H9 (cell line): ENCODE measurements at regions not wholly inside any gene's neighbourhood (a gene's known extent, or its start where the extent isn't known, plus 50 kb on each side); places are given as distances from the start of the nearest gene placed in this dataset.
A peak's percentile ranks its signal among the peaks of the same experiment; 100 is the strongest.

Source experiments
- DNase-seq: peaks from one replicate; pipeline ENCODE4 v3.0.0-alpha.2; 2017
- H2AFZ ChIP-seq: one replicate; pipeline ENCODE4 v1.6.1; 2013; ENCODE audit warnings: mild to moderate bottlenecking, low read length, control low read depth, moderate library complexity
- H2AK5ac ChIP-seq: 2 replicates; pipeline ENCODE4 v1.6.1; 2013; ENCODE audit warnings: low read length, control low read depth, mixed read lengths; ENCODE audit not compliant: insufficient read length
- H2BK120ac ChIP-seq: one replicate; pipeline ENCODE4 v1.6.1; 2013; ENCODE audit warnings: low read depth, mild to moderate bottlenecking, low read length, control low read depth, inconsistent platforms; ENCODE audit not compliant: poor library complexity, severe bottlenecking
- H2BK12ac ChIP-seq: 2 replicates; pipeline ENCODE4 v1.6.1; 2013; ENCODE audit warnings: low read length, control low read depth, mixed read lengths, low read depth; ENCODE audit not compliant: insufficient read length
- H2BK15ac ChIP-seq: 2 replicates; pipeline ENCODE4 v1.6.1; 2013; ENCODE audit warnings: low read depth, low read length, control low read depth
- H2BK20ac ChIP-seq: one replicate; pipeline ENCODE4 v1.6.1; 2013; ENCODE audit warnings: low read depth, mild to moderate bottlenecking, low read length, control low read depth, inconsistent platforms; ENCODE audit not compliant: poor library complexity, severe bottlenecking
- H2BK5ac ChIP-seq: 2 replicates; pipeline ENCODE4 v1.6.1; 2013; ENCODE audit warnings: low read length, control low read depth, mixed read lengths; ENCODE audit not compliant: insufficient read length
- H3K14ac ChIP-seq: 2 replicates; pipeline ENCODE4 v1.6.1; 2013; ENCODE audit warnings: low read length, control low read depth; ENCODE audit not compliant: insufficient read depth
- H3K18ac ChIP-seq: 2 replicates; pipeline ENCODE4 v1.6.1; 2013; ENCODE audit warnings: low read depth, mild to moderate bottlenecking, mixed read lengths, low read length, control low read depth; ENCODE audit not compliant: insufficient read length
- H3K23ac ChIP-seq: 2 replicates; pipeline ENCODE4 v1.6.1; 2013; ENCODE audit warnings: low read length, control low read depth, mixed read lengths, low read depth; ENCODE audit not compliant: insufficient read length
- H3K23me2 ChIP-seq: 2 replicates; pipeline ENCODE4 v1.6.1; 2013; ENCODE audit warnings: low read depth, mild to moderate bottlenecking, mixed read lengths, low read length, control low read depth; ENCODE audit not compliant: insufficient read length, poor library complexity, severe bottlenecking
- H3K27ac ChIP-seq: 2 replicates; pipeline ENCODE4 v1.5.1; 2013; ENCODE audit warnings: low read length, control low read depth, mixed read lengths, low read depth; ENCODE audit not compliant: insufficient read length
- H3K27me3 ChIP-seq: 2 replicates; pipeline ENCODE4 v1.6.1; 2013; ENCODE audit warnings: low read length, control low read depth, inconsistent platforms; ENCODE audit not compliant: insufficient read depth
- H3K4ac ChIP-seq: 2 replicates; pipeline ENCODE4 v1.6.1; 2013; ENCODE audit warnings: low read depth, mild to moderate bottlenecking, control low read depth, inconsistent platforms, low read length, moderate library complexity
- H3K4me1 ChIP-seq: 2 replicates; pipeline ENCODE4 v1.6.1; 2013; ENCODE audit warnings: low read length, control low read depth, inconsistent platforms; ENCODE audit not compliant: insufficient read depth
- H3K4me2 ChIP-seq: 2 replicates; pipeline ENCODE4 v1.6.1; 2013; ENCODE audit warnings: low read length, control low read depth, mixed read lengths; ENCODE audit not compliant: insufficient read length, insufficient read depth
- H3K56ac ChIP-seq: 2 replicates; pipeline ENCODE4 v1.6.1; 2013; ENCODE audit warnings: low read depth, mild to moderate bottlenecking, mixed read lengths, low read length, control low read depth; ENCODE audit not compliant: insufficient read length
- H3K79me1 ChIP-seq: 2 replicates; pipeline ENCODE4 v1.6.1; 2013; ENCODE audit warnings: low read depth, mild to moderate bottlenecking, moderate library complexity, low read length, control low read depth, inconsistent platforms; ENCODE audit not compliant: insufficient read depth, poor library complexity, severe bottlenecking
- H3K79me2 ChIP-seq: 2 replicates; pipeline ENCODE4 v1.6.1; 2013; ENCODE audit warnings: low read length, control low read depth, inconsistent platforms; ENCODE audit not compliant: insufficient read depth
- H3K9ac ChIP-seq: 2 replicates; pipeline ENCODE4 v1.6.1; 2013; ENCODE audit warnings: low read length, control low read depth, mixed read lengths; ENCODE audit not compliant: insufficient read length; ENCODE audit errors: extremely low read depth
- H3K9me3 ChIP-seq: one replicate; pipeline ENCODE4 v1.6.1; 2013; ENCODE audit warnings: low read depth, low read length, inconsistent platforms; ENCODE audit not compliant: control insufficient read depth
- H3T11ph ChIP-seq: one replicate; pipeline ENCODE4 v1.6.1; 2013; ENCODE audit warnings: mild to moderate bottlenecking, low read length, control low read depth, inconsistent platforms
- H4K20me1 ChIP-seq: one replicate; pipeline ENCODE4 v1.6.1; 2013; ENCODE audit not compliant: control insufficient read depth, insufficient read length, insufficient read depth
- H4K5ac ChIP-seq: 2 replicates; pipeline ENCODE4 v1.6.1; 2013; ENCODE audit warnings: low read depth, mild to moderate bottlenecking, mixed read lengths, low read length, control low read depth; ENCODE audit not compliant: insufficient read length
- H4K8ac ChIP-seq: replicated peaks from 2 replicates; pipeline ENCODE4 v1.6.1; 2013; ENCODE audit warnings: low read length, control low read depth, mixed read lengths, low read depth; ENCODE audit not compliant: insufficient read length
- H4K91ac ChIP-seq: 2 replicates; pipeline ENCODE4 v1.6.1; 2013; ENCODE audit warnings: low read depth, mild to moderate bottlenecking, moderate library complexity, mixed read lengths, low read length, control low read depth; ENCODE audit not compliant: insufficient read length
- H3K27ac Mint-ChIP-seq, 3 experiments: 2 replicates in 2 of 3; 3 replicates in 1 of 3; pipeline ENCODE4 v1.8.0; 2020 to 2021; ENCODE audit warnings: mixed read lengths in 3 of 3, mild to moderate bottlenecking in 1 of 3, moderate library complexity in 1 of 3
- H3K27me3 Mint-ChIP-seq: 2 replicates; pipeline ENCODE4 v1.8.0; 2021; ENCODE audit warnings: low read depth, mild to moderate bottlenecking, moderate library complexity, mixed read lengths
- H3K36me3 Mint-ChIP-seq, 3 experiments: 2 replicates in 2 of 3; 3 replicates in 1 of 3; pipeline ENCODE4 v1.8.0; 2020 to 2021; ENCODE audit warnings: low read depth in 3 of 3, mixed read lengths in 3 of 3; ENCODE audit not compliant: insufficient read depth in 1 of 3
- H3K4me1 Mint-ChIP-seq, 2 experiments: 2 replicates each; pipeline ENCODE4 v1.8.0; 2020; ENCODE audit warnings: mixed read lengths in 2 of 2
- H3K4me3 Mint-ChIP-seq, 2 experiments: 2 replicates in 1 of 2; 3 replicates in 1 of 2; pipeline ENCODE4 v1.8.0; 2020 to 2021; ENCODE audit warnings: mild to moderate bottlenecking in 2 of 2, mixed read lengths in 2 of 2, moderate library complexity in 1 of 2
- H3K9me3 Mint-ChIP-seq, 2 experiments: 2 replicates in 1 of 2; 3 replicates in 1 of 2; pipeline ENCODE4 v1.8.0; 2020; ENCODE audit warnings: mild to moderate bottlenecking in 2 of 2, mixed read lengths in 2 of 2, moderate library complexity in 1 of 2
- whole genome bisulfite sequencing: extraction: QIAGEN DNeasy Blood & Tissue Kit; methylation state at CpG from one replicate; pipeline ENCODE4 v1.1.7; 2013; ENCODE audit warnings: missing lambda C conversion rate, low lambda C conversion rate, mixed read lengths; ENCODE audit not compliant: insufficient read length; ENCODE audit errors: extremely low coverage; 5-methylcytosine and 5-hydroxymethylcytosine counted together
- TF ChIP-seq, protein P1 (sequence below): fragments of 200-600 bp; sonication (generic); conservative IDR thresholded peaks from 3 replicates; pipeline ENCODE4 v1.8.0; 2021; ENCODE audit warnings: antibody characterized with exemption, mild to moderate bottlenecking

DNA sequence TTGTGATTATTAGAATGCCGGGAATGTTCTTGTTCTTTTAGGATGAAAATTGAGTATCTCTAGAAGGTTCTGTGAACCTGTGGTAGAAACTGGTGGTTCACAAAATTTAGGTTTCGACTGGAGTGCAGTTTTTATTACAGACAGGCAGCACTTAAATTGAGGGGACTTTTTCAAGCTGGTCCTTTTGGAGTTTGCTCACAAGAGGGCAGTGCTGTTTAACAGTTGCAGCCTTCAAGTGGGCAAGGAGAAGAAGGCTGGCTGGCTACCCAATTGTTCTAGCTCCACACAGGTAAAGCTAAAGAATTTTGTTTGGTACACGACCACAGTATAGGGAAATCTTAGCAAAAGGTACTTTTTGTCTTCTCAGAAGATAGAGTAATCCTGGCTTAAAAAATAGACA is 233.6 kb downstream of the SNX13 start:
- Histone ChIP-seq H2BK120ac (no peak overlapping the region), H3K23ac (no peak overlapping the region), H3K79me1 (no peaks in the 10 kb centered on the region), H3K14ac (no peak overlapping the region), H3K18ac (no peak overlapping the region), H3K4ac (no peak overlapping the region), H3K79me2 (no peaks in the 10 kb centered on the region), H4K20me1 (no peaks in the 10 kb centered on the region), H3K56ac (no peak overlapping the region), H3K27ac (no peak overlapping the region), H4K91ac (no peak overlapping the region), H3K4me2 (no peak overlapping the region), H3K27me3 (no peaks in the 10 kb centered on the region), H2AFZ (no peak overlapping the region), H3K4me1 (no peaks in the 10 kb centered on the region), H2BK20ac (no peak overlapping the region), H4K8ac (no peak overlapping the region), H3K9me3 (no peaks in the 10 kb centered on the region), H3K23me2 (no peaks in the 10 kb centered on the region), H3T11ph (no peak overlapping the region), H3K9ac (no peak overlapping the region), H2BK12ac (no peak overlapping the region), H2BK15ac (no peak overlapping the region), H2AK5ac (no peak overlapping the region), H2BK5ac (no peak overlapping the region), H4K5ac (no peak overlapping the region)
- Mint-ChIP-seq H3K9me3 (peaks cover 0 to 2% of the 10 kb centered on the region in 2 experiments; a peak in 1 of 5 replicates), H3K36me3 (no peaks in the 10 kb centered on the region), H3K4me3 (no peak overlapping the region), H3K27ac (no peak overlapping the region), H3K27me3 (no peaks in the 10 kb centered on the region), H3K4me1 (peaks cover 8 to 14% of the 10 kb centered on the region in 2 experiments)
- TF ChIP-seq, protein P1, sequence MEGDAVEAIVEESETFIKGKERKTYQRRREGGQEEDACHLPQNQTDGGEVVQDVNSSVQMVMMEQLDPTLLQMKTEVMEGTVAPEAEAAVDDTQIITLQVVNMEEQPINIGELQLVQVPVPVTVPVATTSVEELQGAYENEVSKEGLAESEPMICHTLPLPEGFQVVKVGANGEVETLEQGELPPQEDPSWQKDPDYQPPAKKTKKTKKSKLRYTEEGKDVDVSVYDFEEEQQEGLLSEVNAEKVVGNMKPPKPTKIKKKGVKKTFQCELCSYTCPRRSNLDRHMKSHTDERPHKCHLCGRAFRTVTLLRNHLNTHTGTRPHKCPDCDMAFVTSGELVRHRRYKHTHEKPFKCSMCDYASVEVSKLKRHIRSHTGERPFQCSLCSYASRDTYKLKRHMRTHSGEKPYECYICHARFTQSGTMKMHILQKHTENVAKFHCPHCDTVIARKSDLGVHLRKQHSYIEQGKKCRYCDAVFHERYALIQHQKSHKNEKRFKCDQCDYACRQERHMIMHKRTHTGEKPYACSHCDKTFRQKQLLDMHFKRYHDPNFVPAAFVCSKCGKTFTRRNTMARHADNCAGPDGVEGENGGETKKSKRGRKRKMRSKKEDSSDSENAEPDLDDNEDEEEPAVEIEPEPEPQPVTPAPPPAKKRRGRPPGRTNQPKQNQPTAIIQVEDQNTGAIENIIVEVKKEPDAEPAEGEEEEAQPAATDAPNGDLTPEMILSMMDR = peak; percentile 89
- no CpG with 5 or more reads among the region's 3 CpGs for WGBS
- DNase-seq = peak; percentile 72
